ENCODE measurements at regions not wholly inside any gene's neighbourhood (a gene's known extent, or its start where the extent isn't known, plus 50 kb on each side); places are given as distances from the start of the nearest gene placed in this dataset.
"Not testable (repeated sequence)": the region's sequence is repeated elsewhere in the genome, so short reads cannot be mapped to it uniquely, and the experiment has no call there.

DNA sequence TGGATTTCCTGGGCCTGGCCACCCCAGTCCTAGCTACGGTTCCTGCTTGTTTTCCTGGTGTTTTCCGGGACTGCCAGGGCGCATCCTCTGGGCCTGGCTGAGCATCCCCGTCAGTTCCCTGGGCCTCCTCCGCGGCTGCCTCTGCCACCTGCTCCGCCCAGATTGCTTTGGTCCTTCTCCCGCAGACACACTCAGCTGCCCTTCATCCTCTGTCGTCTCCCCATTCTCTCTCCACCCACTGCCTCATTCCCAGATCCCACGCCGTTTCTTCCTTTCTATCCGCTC lies 153.2 kb upstream of the NBPF19 start:
- H3K23ac ChIP-seq (ENCODE audit: insufficient read length); H2BK120ac ChIP-seq (replicated peaks; ENCODE audit: low read depth, low read length); CTCF ChIA-PET (ENCODE audit: partially characterized antibody); POLR2A ChIA-PET (ENCODE audit: partially characterized antibody); H3K27ac ChIP-seq (ENCODE audit: low read depth, low read length); H2AFZ ChIP-seq (ENCODE audit: low read length); H2BK5ac ChIP-seq (ENCODE audit: low read depth, low read length); H3K79me2 ChIP-seq (ENCODE audit: control insufficient read depth in 1 of 2, insufficient read depth in 2 of 2, low read length in 2 of 2); H4K91ac ChIP-seq (replicated peaks; ENCODE audit: insufficient read length, low read length); FAIRE-seq; H3K56ac ChIP-seq (replicated peaks; ENCODE audit: insufficient read length, low read depth, low read length); H3K27me3 ChIP-seq (replicated peaks in 1 of 4; ENCODE audit: control insufficient read depth in 3 of 4, extremely low read depth in 1 of 4, insufficient read depth in 3 of 4, low read length in 3 of 4); H3K23me2 ChIP-seq (ENCODE audit: low read depth, low read length); H3K9me3 ChIP-seq (ENCODE audit: insufficient read depth in 2 of 2, low read depth in 1 of 2, low read length in 1 of 2); H4K5ac ChIP-seq (ENCODE audit: insufficient read length, low read depth, low read length); H3K4ac ChIP-seq (replicated peaks; ENCODE audit: insufficient read length, low read depth, low read length); H2AK5ac ChIP-seq (ENCODE audit: low read depth, low read length); H3K14ac ChIP-seq (ENCODE audit: insufficient read length); H2BK12ac ChIP-seq (ENCODE audit: low read depth, low read length); H4K8ac ChIP-seq (ENCODE audit: extremely low read depth, insufficient read depth, low read length); H3K18ac ChIP-seq (ENCODE audit: extremely low read depth, low read length); H3K4me2 ChIP-seq (ENCODE audit: insufficient read depth in 1 of 2, low read depth in 2 of 2, low read length in 2 of 2); H4K20me1 ChIP-seq (replicated peaks in 1 of 2; ENCODE audit: control insufficient read depth in 1 of 2, insufficient read depth in 2 of 2, low read length in 2 of 2); H3K4me1 ChIP-seq (replicated peaks in 1 of 4; ENCODE audit: control insufficient read depth in 3 of 4, insufficient read depth in 4 of 4, low read length in 3 of 4); H2BK20ac ChIP-seq (ENCODE audit: low read length); H3K9ac ChIP-seq (replicated peaks in 1 of 4; ENCODE audit: extremely low read depth in 1 of 4, low read depth in 3 of 4, low read length in 3 of 4); DNase-seq (ENCODE audit: low read depth in 1 of 2, low spot score in 2 of 2); H2BK15ac ChIP-seq (ENCODE audit: low read length); H3K4me3 ChIP-seq (ENCODE audit: extremely low read depth in 1 of 4, insufficient read depth in 2 of 4, low read depth in 3 of 4, low read length in 4 of 4); H3K36me3 ChIP-seq (ENCODE audit: control insufficient read depth in 2 of 4, insufficient read depth in 4 of 4, low read length in 3 of 4); H3K79me1 ChIP-seq (ENCODE audit: low read depth, low read length): not testable (repeated sequence)
- WGBS, 2 experiments (ENCODE audit: extremely low coverage in 1 of 2, insufficient coverage in 1 of 2, insufficient read length in 1 of 2, insufficient replicate concordance in 2 of 2, low coverage in 1 of 2, low lambda C conversion rate in 2 of 2, missing lambda C conversion rate in 1 of 2): no CpG with 5 or more reads among the region's 12 CpGs

DNA sequence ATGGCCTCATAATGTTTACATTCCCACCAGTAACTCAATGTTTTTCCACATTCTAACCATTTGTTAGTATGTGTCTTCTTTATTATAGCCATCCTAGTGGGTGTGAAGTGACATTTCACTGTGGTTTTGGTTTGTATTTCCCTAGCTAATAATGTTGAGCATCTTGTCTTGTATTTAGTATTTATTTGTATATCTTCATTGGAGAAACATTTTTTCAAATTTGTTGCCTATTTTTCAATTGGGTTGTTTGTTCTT lies 144.8 kb upstream of the NBPF19 start:
- H4K91ac ChIP-seq (replicated peaks; ENCODE audit: insufficient read length, low read length); H3K23me2 ChIP-seq (ENCODE audit: low read depth, low read length); POLR2A ChIA-PET (ENCODE audit: partially characterized antibody); H2AK5ac ChIP-seq (ENCODE audit: low read depth, low read length); H3K4me2 ChIP-seq (ENCODE audit: insufficient read depth in 1 of 2, low read depth in 2 of 2, low read length in 2 of 2); H3K56ac ChIP-seq (replicated peaks; ENCODE audit: insufficient read length, low read depth, low read length); H2BK120ac ChIP-seq (replicated peaks; ENCODE audit: low read depth, low read length); H3K4ac ChIP-seq (replicated peaks; ENCODE audit: insufficient read length, low read depth, low read length); DNase-seq (ENCODE audit: low read depth in 1 of 2, low spot score in 2 of 2); H2BK15ac ChIP-seq (ENCODE audit: low read length); H3K9ac ChIP-seq (replicated peaks in 1 of 4; ENCODE audit: extremely low read depth in 1 of 4, low read depth in 3 of 4, low read length in 3 of 4); H3K79me1 ChIP-seq (ENCODE audit: low read depth, low read length); H2AFZ ChIP-seq (ENCODE audit: low read length); FAIRE-seq; H4K5ac ChIP-seq (ENCODE audit: insufficient read length, low read depth, low read length); H4K20me1 ChIP-seq (replicated peaks in 1 of 2; ENCODE audit: control insufficient read depth in 1 of 2, insufficient read depth in 2 of 2, low read length in 2 of 2); H4K8ac ChIP-seq (ENCODE audit: extremely low read depth, insufficient read depth, low read length); H3K23ac ChIP-seq (ENCODE audit: insufficient read length); H3K27me3 ChIP-seq (replicated peaks in 1 of 4; ENCODE audit: control insufficient read depth in 3 of 4, extremely low read depth in 1 of 4, insufficient read depth in 3 of 4, low read length in 3 of 4); H3K4me1 ChIP-seq (replicated peaks in 1 of 4; ENCODE audit: control insufficient read depth in 3 of 4, insufficient read depth in 4 of 4, low read length in 3 of 4); CTCF ChIA-PET (ENCODE audit: partially characterized antibody); H2BK5ac ChIP-seq (ENCODE audit: low read depth, low read length); H3K79me2 ChIP-seq (ENCODE audit: control insufficient read depth in 1 of 2, insufficient read depth in 2 of 2, low read length in 2 of 2); H2BK12ac ChIP-seq (ENCODE audit: low read depth, low read length); H3K14ac ChIP-seq (ENCODE audit: insufficient read length); H3K9me3 ChIP-seq (ENCODE audit: insufficient read depth in 2 of 2, low read depth in 1 of 2, low read length in 1 of 2); H3K27ac ChIP-seq (ENCODE audit: low read depth, low read length); H2BK20ac ChIP-seq (ENCODE audit: low read length); H3K18ac ChIP-seq (ENCODE audit: extremely low read depth, low read length); H3K36me3 ChIP-seq (ENCODE audit: control insufficient read depth in 2 of 4, insufficient read depth in 4 of 4, low read length in 3 of 4); H3K4me3 ChIP-seq (ENCODE audit: extremely low read depth in 1 of 4, insufficient read depth in 2 of 4, low read depth in 3 of 4, low read length in 4 of 4): not testable (repeated sequence)
